PC-9 (cell line): ENCODE measurements at regions not wholly inside any gene's neighbourhood (a gene's known extent, or its start where the extent isn't known, plus 50 kb on each side); places are given as distances from the start of the nearest gene placed in this dataset.

Source experiments
- BruUV-seq: library from RNA; stranded (reverse); fragments of 400-500 nt; replicated peaks from 2 replicates; lab custom pipeline; 2021; lab: Mats Ljungman, UMichigan
- CTCF ChIA-PET: fragments of 300-600 bp; sonication (Branson Sonifier 250); formaldehyde crosslinking; loops from one replicate; lab custom pipeline; 2022; ENCODE audit warnings: antibody characterized with exemption; lab: Charles Lee
- POLR2A ChIA-PET: fragments of 300-600 bp; sonication (Branson Sonifier 250); formaldehyde crosslinking; loops from one replicate; lab custom pipeline; 2022; ENCODE audit warnings: antibody characterized with exemption; ENCODE audit not compliant: unreplicated experiment; lab: Charles Lee
- DNase-seq, 2 experiments: peaks; one replicate each; pipeline versions ENCODE4 v3.0.0 to v3.0.0-alpha.2; 2015 to 2022; ENCODE audit warnings: mixed read lengths in 1 of 2
- H2AFZ ChIP-seq: fragments of 200-600 bp; sonication (generic); 2 replicates; pipeline ENCODE4 v1.8.1; 2017; ENCODE audit warnings: antibody characterized with exemption
- H3F3A ChIP-seq: fragments of 200-600 bp; sonication (generic); 2 replicates; pipeline ENCODE4 v1.8.1; 2017; ENCODE audit warnings: antibody characterized with exemption, mild to moderate bottlenecking, low read depth; ENCODE audit not compliant: insufficient read depth
- H3K27ac ChIP-seq: fragments of 200-600 bp; sonication (generic); 2 replicates; pipeline ENCODE4 v1.6.1; 2016; ENCODE audit warnings: mixed run types
- H3K27me3 ChIP-seq: fragments of 200-600 bp; sonication (generic); 2 replicates; pipeline ENCODE4 v1.6.1; 2016; ENCODE audit warnings: low read depth, mixed run types; ENCODE audit not compliant: insufficient read depth
- H3K36me3 ChIP-seq: fragments of 200-600 bp; sonication (generic); 2 replicates; pipeline ENCODE4 v1.6.1; 2016; ENCODE audit warnings: low read depth, mixed run types
- H3K4me1 ChIP-seq: fragments of 200-600 bp; sonication (generic); replicated peaks from 2 replicates; pipeline ENCODE4 v1.6.1; 2016; ENCODE audit warnings: mixed run types; ENCODE audit not compliant: insufficient read depth
- H3K4me2 ChIP-seq: fragments of 200-600 bp; sonication (generic); 2 replicates; pipeline ENCODE4 v1.6.1; 2017; ENCODE audit warnings: mixed run types
- H3K4me3 ChIP-seq: fragments of 200-600 bp; sonication (generic); 2 replicates; pipeline ENCODE4 v1.6.1; 2016; ENCODE audit warnings: mixed run types
- H3K79me2 ChIP-seq: fragments of 200-600 bp; sonication (generic); 2 replicates; pipeline ENCODE4 v1.6.1; 2017; ENCODE audit warnings: low read depth, mixed run types
- H3K9me2 ChIP-seq: fragments of 200-600 bp; sonication (generic); 2 replicates; pipeline ENCODE4 v1.8.1; 2017; ENCODE audit warnings: mild to moderate bottlenecking; ENCODE audit not compliant: insufficient read depth
- H3K9me3 ChIP-seq: fragments of 200-600 bp; sonication (generic); 2 replicates; pipeline ENCODE4 v1.8.1; 2016; ENCODE audit warnings: low read depth; ENCODE audit not compliant: insufficient read depth
- H4K20me1 ChIP-seq: fragments of 200-600 bp; sonication (generic); 2 replicates; pipeline ENCODE4 v1.8.1; 2017; ENCODE audit not compliant: insufficient read depth
- CTCF ChIP-seq: fragments of 200-600 bp; sonication (generic); conservative IDR thresholded peaks from 2 replicates; pipeline ENCODE4 v1.6.1; 2017; ENCODE audit warnings: mixed run types, antibody characterized with exemption, mild to moderate bottlenecking, moderate library complexity
- EZH2 ChIP-seq: fragments of 200-600 bp; sonication (generic); IDR thresholded peaks from 2 replicates; pipeline ENCODE4 v1.8.0; 2017; ENCODE audit warnings: antibody characterized with exemption, low read depth
- intact Hi-C: fragments of 100-400 bp; cut with micrococcal nuclease; formaldehyde crosslinking; loops from one replicate; pipeline ENCODE4 v1.10.0; 2022; ENCODE audit not compliant: unreplicated experiment

- TF ChIP-seq CTCF = no peak
- no peak for TF ChIP-seq EZH2
- H3K4me1 ChIP-seq = no peaks in the 10 kb centered on the region
- no peaks in the 10 kb centered on the region for H3K79me2 ChIP-seq
- no peaks in the 10 kb centered on the region for H3F3A ChIP-seq
- H3K27ac ChIP-seq = no peak overlapping the region
- intact Hi-C loops = no loop called here
- H2AFZ ChIP-seq = no peak overlapping the region
- H3K27me3 ChIP-seq = peaks cover 89% of the 10 kb centered on the region
- H3K9me2 ChIP-seq = no peaks in the 10 kb centered on the region
- no TSS peak for BruUV-seq
- no peak overlapping the region for H3K4me3 ChIP-seq
- 0 out of 2 replicates have a peak, but pooled peaks cover 3% of the 10 kb centered on the region for H4K20me1 ChIP-seq
- no peaks in the 10 kb centered on the region for H3K36me3 ChIP-seq
- H3K4me2 ChIP-seq = no peak overlapping the region
- no peaks in the 10 kb centered on the region for H3K9me3 ChIP-seq
- no peak for DNase-seq
- ChIA-PET CTCF (no interaction called here), POLR2A (no interaction called here)
These were observed 298.6 kb downstream of the CDH26 start for GRCh38 chr20:60256811-60257210.

GRCh38 chr20:60257671-60258070 is 299.4 kb downstream of the CDH26 start:
- Histone ChIP-seq H3K9me2 (no peaks in the 10 kb centered on the region), H3K27me3 (peaks cover 90% of the 10 kb centered on the region), H3K27ac (no peak overlapping the region), H2AFZ (no peak overlapping the region), H3K4me2 (no peak overlapping the region), H3F3A (no peaks in the 10 kb centered on the region), H3K79me2 (no peaks in the 10 kb centered on the region), H3K9me3 (no peaks in the 10 kb centered on the region), H3K4me3 (no peak overlapping the region), H3K36me3 (no peaks in the 10 kb centered on the region), H3K4me1 (no peaks in the 10 kb centered on the region), H4K20me1 (0 out of 2 replicates have a peak, but pooled peaks cover 3% of the 10 kb centered on the region)
- no peak for DNase-seq
- intact Hi-C loops = no loop called here
- TF ChIP-seq CTCF = no peak
- no peak for TF ChIP-seq EZH2
- BruUV-seq = no TSS peak
- ChIA-PET CTCF (no interaction called here), POLR2A (no interaction called here)

GRCh38 chr20:60258255-60258863 is 300.1 kb downstream of the CDH26 start:
- intact Hi-C loops = no loop called here
- no peaks in the 10 kb centered on the region for H3K9me3 ChIP-seq

More at GRCh38 chr20:60258255-60258863, 300.1 kb downstream of the CDH26 start:
- H3K36me3 ChIP-seq = no peaks in the 10 kb centered on the region
- BruUV-seq = no TSS peak
- ChIA-PET POLR2A (no interaction called here), CTCF (no interaction called here)
- DNase-seq = no peak
- H4K20me1 ChIP-seq = 0 out of 2 replicates have a peak, but pooled peaks cover 3% of the 10 kb centered on the region
- H3K27me3 ChIP-seq = peaks cover 85% of the 10 kb centered on the region
- H2AFZ ChIP-seq = no peak overlapping the region
- TF ChIP-seq EZH2 = no peak
- TF ChIP-seq CTCF = no peak
- no peaks in the 10 kb centered on the region for H3K4me1 ChIP-seq
- no peak overlapping the region for H3K27ac ChIP-seq
- no peak overlapping the region for H3K4me2 ChIP-seq
- no peaks in the 10 kb centered on the region for H3F3A ChIP-seq
- H3K4me3 ChIP-seq = no peak overlapping the region
- no peaks in the 10 kb centered on the region for H3K79me2 ChIP-seq
- no peaks in the 10 kb centered on the region for H3K9me2 ChIP-seq
